Transverse colon (tissue), 4 donors: ENCODE measurements at regions not wholly inside any gene's neighbourhood (a gene's known extent, or its start where the extent isn't known, plus 50 kb on each side); places are given as distances from the start of the nearest gene placed in this dataset.
A peak's percentile ranks its signal among the peaks of the same experiment; 100 is the strongest.
"Not testable (repeated sequence)": the region's sequence is repeated elsewhere in the genome, so short reads cannot be mapped to it uniquely, and the experiment has no call there.

Source experiments
- CTCF ChIP-seq, 5 experiments: fragments of 200-600 bp in 3 of 5; fragments of 450-650 bp in 2 of 5; sonication (generic) in 3 of 5; IDR thresholded peaks; 1 replicate in 2 of 5; 2 replicates in 3 of 5; pipeline ENCODE4 v1.5.1; 2016 to 2017; ENCODE audit warnings: antibody characterized with exemption in 5 of 5, inconsistent platforms in 3 of 5, mild to moderate bottlenecking in 2 of 5, moderate library complexity in 1 of 5
- POLR2A ChIP-seq: fragments of 450-650 bp; IDR thresholded peaks from one replicate; pipeline ENCODE4 v1.6.1; 2016; ENCODE audit warnings: antibody characterized with exemption, mild to moderate bottlenecking, moderate library complexity
- POLR2AphosphoS5 ChIP-seq, 3 donors: sonication (generic); formaldehyde crosslinking; IDR thresholded peaks; one replicate each; pipeline ENCODE4 v1.6.1; 2016; ENCODE audit warnings: antibody characterized with exemption in 3 of 3

DNA sequence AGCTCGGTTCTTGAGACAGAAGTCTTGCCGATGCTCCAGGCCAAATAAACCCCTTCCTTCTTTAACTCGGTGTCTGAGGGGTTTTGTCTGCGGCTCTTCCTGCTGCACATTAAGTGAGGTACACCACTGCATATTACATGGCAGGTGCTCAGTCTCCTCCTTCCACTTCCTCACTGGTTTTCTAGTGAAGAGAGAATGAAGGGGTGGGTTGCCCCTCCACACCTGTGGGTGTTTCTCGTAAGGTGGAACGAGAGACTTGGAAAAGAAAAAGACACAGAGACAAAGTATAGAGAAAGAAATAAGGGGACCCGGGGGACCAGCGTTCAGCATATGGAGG is 138.0 kb downstream of the OR2B2 start:
- TF ChIP-seq CTCF, POLR2AphosphoS5 (IDR thresholded peaks at IDR 0.05): not testable (repeated sequence)
- TF ChIP-seq POLR2A: peak; percentile 16
